ENCODE measurements at regions not wholly inside any gene's neighbourhood (a gene's known extent, or its start where the extent isn't known, plus 50 kb on each side); places are given as distances from the start of the nearest gene placed in this dataset.

DNA sequence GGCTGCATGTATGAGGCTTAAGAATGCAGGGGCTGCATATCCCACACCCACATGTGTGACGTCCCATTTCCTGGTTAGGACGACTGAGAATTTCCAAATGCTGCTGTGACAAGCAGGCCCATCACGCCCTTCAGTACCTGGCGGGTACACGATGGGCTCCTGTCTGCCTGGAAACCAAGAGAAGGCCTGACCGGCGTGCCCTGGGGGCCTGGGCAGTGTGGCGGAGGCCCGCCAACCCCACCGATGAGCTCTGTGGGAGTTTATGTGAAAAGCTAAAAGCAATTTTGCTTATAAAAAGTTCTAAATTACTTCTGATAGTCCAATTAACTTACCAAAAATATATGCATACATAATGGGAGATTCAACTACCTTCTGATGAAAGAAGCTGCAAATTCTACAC lies 837.3 kb downstream of the GALR1 start:
- CTCF ChIA-PET, result no interaction called here

DNA sequence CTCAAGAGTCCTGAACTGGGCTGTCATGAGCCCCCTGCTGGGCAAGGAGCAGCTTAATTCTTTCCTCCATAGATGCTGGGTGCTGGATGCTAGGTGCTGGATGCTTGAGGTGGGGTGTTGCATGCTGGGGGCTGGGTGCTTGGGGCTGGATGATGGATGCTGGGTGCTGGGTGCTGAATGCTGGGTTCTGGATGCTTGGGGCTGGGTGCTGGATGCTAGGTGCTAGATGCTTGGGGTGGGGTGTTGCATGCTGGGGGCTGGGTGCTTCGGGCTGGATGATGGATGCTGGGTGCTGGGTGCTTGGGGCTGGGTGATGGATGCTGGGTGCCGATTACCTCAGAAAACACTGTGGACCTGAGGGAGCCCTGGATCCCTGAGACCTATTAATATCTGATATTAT lies 837.7 kb downstream of the GALR1 start:
- CTCF ChIA-PET, result no interaction called here
- TF ChIP-seq NFRKB (IDR thresholded peaks at IDR 0.05) (no peak), ARNT (IDR thresholded peaks at IDR 0.05) (no peak), LEF1 (IDR thresholded peaks at IDR 0.05; ENCODE audit: borderline replicate concordance) (no peak), CTBP1 (IDR thresholded peaks at IDR 0.05; ENCODE audit: borderline replicate concordance) (no peak), FOXA1 (IDR thresholded peaks at IDR 0.05) (no peak), BHLHE40 (IDR thresholded peaks at IDR 0.05; ENCODE audit: borderline replicate concordance) (no peak), HDGF (IDR thresholded peaks at IDR 0.05; ENCODE audit: borderline replicate concordance) (no peak), TARDBP (IDR thresholded peaks at IDR 0.05) (no peak), FOXK2 (IDR thresholded peaks at IDR 0.05) (no peak), SUZ12 (IDR thresholded peaks at IDR 0.05) (no peak), L3MBTL2 (conservative IDR thresholded peaks at IDR 0.05) (no peak), SP1 (IDR thresholded peaks at IDR 0.05) (no peak), FOXM1 (IDR thresholded peaks at IDR 0.05; ENCODE audit: borderline replicate concordance) (no peak), ELF4 (IDR thresholded peaks at IDR 0.05) (no peak)
- TF ChIP-seq, protein P1, sequence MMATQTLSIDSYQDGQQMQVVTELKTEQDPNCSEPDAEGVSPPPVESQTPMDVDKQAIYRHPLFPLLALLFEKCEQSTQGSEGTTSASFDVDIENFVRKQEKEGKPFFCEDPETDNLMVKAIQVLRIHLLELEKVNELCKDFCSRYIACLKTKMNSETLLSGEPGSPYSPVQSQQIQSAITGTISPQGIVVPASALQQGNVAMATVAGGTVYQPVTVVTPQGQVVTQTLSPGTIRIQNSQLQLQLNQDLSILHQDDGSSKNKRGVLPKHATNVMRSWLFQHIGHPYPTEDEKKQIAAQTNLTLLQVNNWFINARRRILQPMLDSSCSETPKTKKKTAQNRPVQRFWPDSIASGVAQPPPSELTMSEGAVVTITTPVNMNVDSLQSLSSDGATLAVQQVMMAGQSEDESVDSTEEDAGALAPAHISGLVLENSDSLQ (IDR thresholded peaks at IDR 0.05), result no peak
- DNase-seq (ENCODE audit: extremely low spot score), result no peak
- POLR2A ChIA-PET, result no interaction called here

More for the DNA sequence above, 837.3 kb downstream of the GALR1 start:
- POLR2A ChIA-PET, result no interaction called here
- no peak for DNase-seq (ENCODE audit: extremely low spot score)
- TF ChIP-seq FOXK2 (IDR thresholded peaks at IDR 0.05), result no peak
- no peak for TF ChIP-seq FOXM1 (IDR thresholded peaks at IDR 0.05; ENCODE audit: borderline replicate concordance)
- no peak for TF ChIP-seq TARDBP (IDR thresholded peaks at IDR 0.05)
- no peak for TF ChIP-seq NFRKB (IDR thresholded peaks at IDR 0.05)
- no peak for TF ChIP-seq SUZ12 (IDR thresholded peaks at IDR 0.05)
- TF ChIP-seq ELF4 (IDR thresholded peaks at IDR 0.05), result no peak
- TF ChIP-seq LEF1 (IDR thresholded peaks at IDR 0.05; ENCODE audit: borderline replicate concordance), result no peak
- TF ChIP-seq CTBP1 (IDR thresholded peaks at IDR 0.05; ENCODE audit: borderline replicate concordance), result no peak

DNA sequence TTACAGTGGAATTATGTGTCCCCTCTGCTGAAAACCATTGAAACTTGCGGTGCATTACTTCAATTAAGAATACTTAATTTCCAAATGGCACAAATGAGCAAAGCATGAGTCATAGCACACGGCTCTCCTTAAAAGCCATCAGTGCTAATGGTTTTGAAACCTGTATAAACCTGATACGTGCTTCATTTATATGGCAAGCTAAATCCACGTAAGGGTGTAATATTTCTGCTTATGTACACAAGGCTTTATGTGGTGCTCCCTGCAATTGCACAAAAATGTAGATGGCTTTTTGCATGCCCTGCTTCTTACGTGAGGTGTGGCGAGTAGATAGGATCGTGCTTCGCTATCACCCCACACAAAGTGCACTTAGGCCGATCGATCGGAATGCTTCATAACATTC lies 840.9 kb downstream of the GALR1 start:
- TF ChIP-seq, protein P1 (IDR thresholded peaks at IDR 0.05), result no peak
- TF ChIP-seq ZNF384 (IDR thresholded peaks at IDR 0.05) (no peak), HDGF (IDR thresholded peaks at IDR 0.05; ENCODE audit: borderline replicate concordance) (no peak), SP1 (IDR thresholded peaks at IDR 0.05) (no peak), L3MBTL2 (conservative IDR thresholded peaks at IDR 0.05) (no peak), FOXA1 (IDR thresholded peaks at IDR 0.05) (no peak), BHLHE40 (IDR thresholded peaks at IDR 0.05; ENCODE audit: borderline replicate concordance) (no peak), NFRKB (IDR thresholded peaks at IDR 0.05) (no peak)
- POLR2A ChIA-PET, result no interaction called here
- CTCF ChIA-PET, result no interaction called here
- DNase-seq (ENCODE audit: extremely low spot score), result no peak

DNA sequence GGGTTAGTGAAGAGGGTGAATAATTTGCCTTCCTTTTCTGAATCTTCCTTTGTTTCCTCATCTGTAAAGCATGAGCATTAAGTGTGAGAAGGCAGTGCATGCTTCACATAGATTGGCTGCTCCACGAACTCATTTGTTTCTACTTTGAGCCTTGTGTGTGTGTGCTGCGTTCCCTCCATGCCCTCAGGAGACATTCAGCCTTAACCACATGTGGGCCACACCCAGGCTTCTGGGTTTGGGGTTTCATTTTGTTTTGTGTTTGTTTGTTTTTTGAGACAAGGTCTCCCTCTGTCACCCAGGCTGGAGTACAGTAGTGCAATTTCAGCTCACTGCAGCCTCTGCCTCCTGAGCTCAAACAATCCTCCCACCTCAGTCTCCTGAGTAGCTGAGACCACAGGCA lies 843.3 kb downstream of the GALR1 start:
- CTCF ChIA-PET, result no interaction called here
- DNase-seq (ENCODE audit: extremely low spot score), result no peak
- TF ChIP-seq ZNF384 (IDR thresholded peaks at IDR 0.05), result no peak
- no peak for TF ChIP-seq FOXM1 (IDR thresholded peaks at IDR 0.05; ENCODE audit: borderline replicate concordance)
- TF ChIP-seq TARDBP (IDR thresholded peaks at IDR 0.05), result no peak
- no peak for TF ChIP-seq NFRKB (IDR thresholded peaks at IDR 0.05)
- no peak for TF ChIP-seq BHLHE40 (IDR thresholded peaks at IDR 0.05; ENCODE audit: borderline replicate concordance)
- no peak for TF ChIP-seq SP1 (IDR thresholded peaks at IDR 0.05)
- TF ChIP-seq FOXA1 (IDR thresholded peaks at IDR 0.05), result no peak
- TF ChIP-seq ARNT (IDR thresholded peaks at IDR 0.05), result no peak
- TF ChIP-seq ELF4 (IDR thresholded peaks at IDR 0.05), result no peak
- no peak for TF ChIP-seq FOXK2 (IDR thresholded peaks at IDR 0.05)
- no peak for TF ChIP-seq LEF1 (IDR thresholded peaks at IDR 0.05; ENCODE audit: borderline replicate concordance)
- POLR2A ChIA-PET, result no interaction called here

DNA sequence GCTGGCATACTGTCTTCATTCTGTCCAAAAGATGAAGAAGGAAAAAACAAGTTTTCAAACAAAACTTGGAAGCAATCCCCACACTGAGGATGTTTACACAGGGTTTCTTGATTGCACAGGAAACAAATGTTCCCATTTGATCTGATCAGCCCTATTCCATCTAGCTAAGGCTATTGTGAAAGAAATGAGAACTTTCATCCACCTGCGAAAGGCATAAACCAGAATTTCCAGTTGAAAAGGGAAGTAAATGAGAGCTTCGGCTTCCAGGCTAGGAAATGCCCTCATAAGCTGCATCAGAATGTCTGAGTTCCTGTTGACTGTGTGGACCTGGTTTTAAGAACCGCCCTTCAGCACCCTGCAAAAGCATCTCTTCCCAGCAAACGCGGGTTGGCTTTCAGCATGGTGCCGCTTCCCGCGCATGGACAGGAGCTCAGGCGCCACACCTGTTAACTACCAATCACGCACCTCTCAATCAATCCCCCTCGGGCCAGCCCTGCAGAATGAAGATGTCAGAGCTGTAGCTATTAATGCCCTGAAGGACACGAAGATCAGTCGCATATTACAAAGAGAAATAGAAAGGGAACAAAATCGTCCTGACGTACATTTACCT lies 850.4 kb downstream of the GALR1 start:
- no peak for DNase-seq (ENCODE audit: extremely low spot score)
- TF ChIP-seq L3MBTL2 (conservative IDR thresholded peaks at IDR 0.05), result no peak
- no peak for TF ChIP-seq FOXK2 (IDR thresholded peaks at IDR 0.05)
- no peak for TF ChIP-seq FOXM1 (IDR thresholded peaks at IDR 0.05; ENCODE audit: borderline replicate concordance)
- no peak for TF ChIP-seq SP1 (IDR thresholded peaks at IDR 0.05)
- no peak for TF ChIP-seq BHLHE40 (IDR thresholded peaks at IDR 0.05; ENCODE audit: borderline replicate concordance)
- no peak for TF ChIP-seq HDGF (IDR thresholded peaks at IDR 0.05; ENCODE audit: borderline replicate concordance)
- no peak for TF ChIP-seq ARNT (IDR thresholded peaks at IDR 0.05)
- TF ChIP-seq FOXA1 (IDR thresholded peaks at IDR 0.05), result no peak
- no peak for TF ChIP-seq LEF1 (IDR thresholded peaks at IDR 0.05; ENCODE audit: borderline replicate concordance)
- no peak for TF ChIP-seq NFRKB (IDR thresholded peaks at IDR 0.05)
- CTCF ChIA-PET, result no interaction called here
- POLR2A ChIA-PET, result no interaction called here

DNA sequence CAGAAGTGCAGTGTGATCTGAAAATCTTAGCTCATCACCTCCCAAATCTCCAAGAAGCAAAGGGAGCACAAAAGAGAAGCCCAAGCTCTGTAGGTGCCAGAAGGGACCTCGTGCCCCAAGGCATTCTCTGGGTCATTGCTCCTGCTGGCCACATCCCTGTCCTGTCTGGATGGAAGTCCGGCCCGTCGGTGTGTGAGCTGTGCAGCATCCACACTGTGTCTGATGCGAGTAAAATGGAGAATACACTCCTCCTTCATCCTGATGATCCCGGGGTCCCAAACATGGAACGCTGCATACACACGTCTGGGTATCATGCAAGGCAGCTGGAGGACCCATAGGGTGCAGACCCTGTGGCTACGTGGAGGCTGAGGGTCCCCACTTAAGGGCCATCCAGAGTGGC lies 851.4 kb downstream of the GALR1 start:
- no peak for TF ChIP-seq FOXM1 (IDR thresholded peaks at IDR 0.05; ENCODE audit: borderline replicate concordance)
- no peak for TF ChIP-seq TARDBP (IDR thresholded peaks at IDR 0.05)
- no peak for TF ChIP-seq BHLHE40 (IDR thresholded peaks at IDR 0.05; ENCODE audit: borderline replicate concordance)
- TF ChIP-seq ARNT (IDR thresholded peaks at IDR 0.05), result no peak
- no peak for TF ChIP-seq ZNF384 (IDR thresholded peaks at IDR 0.05)
- no peak for TF ChIP-seq SUZ12 (IDR thresholded peaks at IDR 0.05)
- no peak for TF ChIP-seq FOXK2 (IDR thresholded peaks at IDR 0.05)
- no peak for TF ChIP-seq ELF4 (IDR thresholded peaks at IDR 0.05)
- no peak for DNase-seq (ENCODE audit: extremely low spot score)
- ChIA-PET POLR2A (no interaction called here), CTCF (no interaction called here)

DNA sequence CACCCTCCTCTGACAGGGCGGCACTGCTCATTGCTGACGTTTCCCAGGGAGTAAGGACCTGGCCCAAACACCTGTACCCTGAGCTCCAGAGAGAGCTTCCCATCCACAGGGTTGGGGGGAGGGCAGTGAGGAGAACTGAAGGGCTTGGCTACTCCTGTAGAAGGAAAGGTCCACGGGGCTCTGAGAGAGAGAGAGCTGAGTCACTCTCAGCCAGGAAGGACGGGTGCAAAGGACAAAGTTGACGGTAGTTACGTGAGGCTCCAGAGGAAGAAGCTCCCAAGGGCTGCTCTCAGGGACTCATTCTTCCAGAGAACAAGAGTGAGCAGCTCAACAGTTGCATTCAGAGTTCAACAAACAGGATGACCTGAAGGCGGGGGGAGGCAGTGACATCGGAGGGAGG lies 852.5 kb downstream of the GALR1 start:
- TF ChIP-seq L3MBTL2 (conservative IDR thresholded peaks at IDR 0.05) (no peak), ZNF384 (IDR thresholded peaks at IDR 0.05) (no peak), BHLHE40 (IDR thresholded peaks at IDR 0.05; ENCODE audit: borderline replicate concordance) (no peak), NFRKB (IDR thresholded peaks at IDR 0.05) (no peak), FOXM1 (IDR thresholded peaks at IDR 0.05; ENCODE audit: borderline replicate concordance) (no peak), SP1 (IDR thresholded peaks at IDR 0.05) (no peak), SUZ12 (IDR thresholded peaks at IDR 0.05) (no peak), CTBP1 (IDR thresholded peaks at IDR 0.05; ENCODE audit: borderline replicate concordance) (no peak), TARDBP (IDR thresholded peaks at IDR 0.05) (no peak), ELF4 (IDR thresholded peaks at IDR 0.05) (no peak), HDGF (IDR thresholded peaks at IDR 0.05; ENCODE audit: borderline replicate concordance) (no peak), LEF1 (IDR thresholded peaks at IDR 0.05; ENCODE audit: borderline replicate concordance) (no peak)
- TF ChIP-seq, protein P1 (IDR thresholded peaks at IDR 0.05), result no peak
- POLR2A ChIA-PET, result no interaction called here

More for the DNA sequence above, 852.5 kb downstream of the GALR1 start:
- CTCF ChIA-PET, result no interaction called here
- no peak for DNase-seq (ENCODE audit: extremely low spot score)
